HG03575 (cell line): ENCODE measurements at regions not wholly inside any gene's neighbourhood (a gene's known extent, or its start where the extent isn't known, plus 50 kb on each side); places are given as distances from the start of the nearest gene placed in this dataset.

Source experiments
- ATAC-seq: cut with Tn5 transposase; IDR thresholded peaks from one replicate; pipeline ENCODE4 v1.9.1; 2021; ENCODE audit not compliant: unreplicated experiment, insufficient number of reproducible peaks, low FRiP score; ENCODE audit errors: extremely low read depth

- no peak for ATAC-seq
Observed at GRCh38 chr12:45102818-45103217, 51.9 kb upstream of the DBX2 start.

GRCh38 chr12:45105996-45106395 lies 55.1 kb upstream of the DBX2 start:
- no peak for ATAC-seq

- ATAC-seq: no peak
Observed at GRCh38 chr12:45112306-45112705, 61.4 kb upstream of the DBX2 start.

GRCh38 chr12:45121224-45121623 lies 70.3 kb upstream of the DBX2 start:
- no peak for ATAC-seq

- ATAC-seq: no peak
Observed at GRCh38 chr12:45122768-45123380, 72.0 kb upstream of the DBX2 start.

GRCh38 chr12:45124485-45125155 lies 73.7 kb upstream of the DBX2 start:
- ATAC-seq: no peak

GRCh38 chr12:45125997-45126396 lies 75.1 kb upstream of the DBX2 start:
- no peak for ATAC-seq

- no peak for ATAC-seq
Observed at GRCh38 chr12:45128637-45129036, 77.7 kb upstream of the DBX2 start.

GRCh38 chr12:45130881-45131281 lies 80.0 kb upstream of the DBX2 start:
- ATAC-seq: peak; percentile 91

- no peak for ATAC-seq
Observed at GRCh38 chr12:45131506-45131905, 80.6 kb upstream of the DBX2 start.

GRCh38 chr12:45138609-45139008 lies 77.3 kb upstream of the ANO6 start:
- no peak for ATAC-seq

- ATAC-seq: no peak
Observed at GRCh38 chr12:45148006-45148405, 67.9 kb upstream of the ANO6 start.

GRCh38 chr12:45148619-45149018 lies 67.3 kb upstream of the ANO6 start:
- no peak for ATAC-seq

- no peak for ATAC-seq
Observed at GRCh38 chr12:45165284-45165683, 50.6 kb upstream of the ANO6 start.

- ATAC-seq: no peak
Observed at GRCh38 chr12:45166056-45166455, 49.8 kb upstream of the ANO6 start.
